Activated CD8-positive, alpha-beta T cell treated with anti-CD3 and anti-CD28 coated beads for 36 hours (primary cell): ENCODE measurements at regions not wholly inside any gene's neighbourhood (a gene's known extent, or its start where the extent isn't known, plus 50 kb on each side); places are given as distances from the start of the nearest gene placed in this dataset.

Experiments
- ATAC-seq: fragments of 200-7000 bp; cut with Tn5 transposase; one replicate; pipeline ENCODE4 v1.10.0; 2021; ENCODE audit warnings: mild to moderate bottlenecking, moderate library complexity
- CTCF ChIA-PET: fragments of 350-600 bp; sonication (Branson Sonifier 250); formaldehyde crosslinking; loops from one replicate; lab custom pipeline; 2021; ENCODE audit warnings: antibody characterized with exemption; lab: Charles Lee
- POLR2A ChIA-PET: fragments of 350-600 bp; sonication (Branson Sonifier 250); formaldehyde crosslinking; loops from one replicate; lab custom pipeline; 2021; ENCODE audit warnings: antibody characterized with exemption; lab: Charles Lee
- DNase-seq: peaks from one replicate; pipeline ENCODE4 v3.0.0-alpha.2; 2020
- H3K27ac Mint-ChIP-seq: one replicate; pipeline ENCODE4 v1.8.0; 2021; ENCODE audit warnings: mild to moderate bottlenecking, mixed read lengths
- H3K27me3 Mint-ChIP-seq: one replicate; pipeline ENCODE4 v1.8.0; 2021; ENCODE audit warnings: mixed read lengths
- H3K36me3 Mint-ChIP-seq: one replicate; pipeline ENCODE4 v1.8.0; 2021; ENCODE audit warnings: low read depth, mixed read lengths
- H3K4me1 Mint-ChIP-seq: one replicate; pipeline ENCODE4 v1.8.0; 2021; ENCODE audit warnings: low read depth, mixed read lengths
- H3K4me3 Mint-ChIP-seq: one replicate; pipeline ENCODE4 v1.8.0; 2021; ENCODE audit warnings: mild to moderate bottlenecking, moderate library complexity, mixed read lengths
- H3K9me3 Mint-ChIP-seq: one replicate; pipeline ENCODE4 v1.8.0; 2021; ENCODE audit warnings: mixed read lengths
- CTCF ChIP-seq: fragments of 200-600 bp; IDR thresholded peaks from one replicate; pipeline ENCODE4 v1.8.0; 2022; ENCODE audit warnings: antibody characterized with exemption, mild to moderate bottlenecking
- intact Hi-C: fragments of 100-400 bp; cut with micrococcal nuclease; formaldehyde crosslinking; loops from one replicate; pipeline ENCODE4 v1.10.0; 2022

DNA sequence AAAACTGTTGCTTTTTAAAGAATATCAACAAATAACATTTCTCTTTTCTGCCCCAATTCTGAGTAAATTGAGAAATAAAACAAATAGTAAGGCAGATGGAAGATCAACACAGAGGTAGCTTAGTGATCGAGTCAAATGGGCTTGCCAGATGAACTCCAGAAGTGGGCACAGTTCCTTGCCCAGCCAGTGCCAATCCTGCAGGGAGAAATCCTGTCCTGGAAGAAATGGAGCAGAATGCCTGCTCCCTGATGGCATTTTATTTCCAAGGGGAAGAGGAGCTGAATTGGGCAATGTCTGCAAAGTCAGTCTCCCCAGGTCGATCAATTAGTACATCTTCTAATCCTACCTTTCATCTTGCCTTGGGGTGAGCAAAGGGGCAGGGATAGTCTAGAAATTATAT is 225.3 kb downstream of the NHLRC3 start:
- ChIA-PET CTCF (interaction anchor here (1.3 kb wide), 2 partner anchors 11 to 348 kb away, joined by 3 to 5 read pairs; no protein-coding TSS in a partner anchor), POLR2A (no interaction called here)
- no peak for ATAC-seq
- H3K4me1 Mint-ChIP-seq, result peaks cover 17% of the 10 kb centered on the region
- no peaks in the 10 kb centered on the region for H3K9me3 Mint-ChIP-seq
- DNase-seq, result no peak
- intact Hi-C loops, result loop anchor here (2.0 to 10.0 kb wide), 2 partner anchors 119 to 213 kb away; no protein-coding TSS in a partner anchor
- no peak for TF ChIP-seq CTCF
- no peak overlapping the region for H3K27ac Mint-ChIP-seq
- H3K4me3 Mint-ChIP-seq, result no peak overlapping the region
- H3K36me3 Mint-ChIP-seq, result no peaks in the 10 kb centered on the region
- H3K27me3 Mint-ChIP-seq, result peaks cover 9% of the 10 kb centered on the region

DNA sequence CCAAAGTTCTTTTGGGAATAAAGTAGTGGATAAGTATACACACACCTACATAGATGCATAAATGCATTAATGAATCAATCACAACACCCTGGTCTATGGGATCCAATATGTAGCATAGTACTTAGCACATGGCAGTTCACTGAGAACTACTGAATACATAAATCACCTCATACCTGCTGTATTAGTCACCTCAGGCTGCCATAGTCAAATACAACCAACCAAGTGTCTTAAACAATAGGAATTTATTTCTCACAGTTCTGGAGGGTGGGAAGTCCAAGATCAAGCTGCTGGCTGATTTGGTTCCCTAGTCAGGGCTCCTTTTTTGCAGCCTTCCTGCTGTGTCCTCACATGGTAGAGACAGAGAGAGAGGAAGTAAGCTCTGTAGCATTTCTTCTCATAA is 228.2 kb downstream of the NHLRC3 start:
- Mint-ChIP-seq H3K27me3 (peaks cover 15% of the 10 kb centered on the region), H3K36me3 (no peaks in the 10 kb centered on the region), H3K27ac (no peak overlapping the region), H3K4me3 (no peak overlapping the region), H3K9me3 (no peaks in the 10 kb centered on the region), H3K4me1 (no peaks in the 10 kb centered on the region)
- ChIA-PET CTCF (no interaction called here), POLR2A (interaction anchor here (0.6 kb wide), 1 partner anchor 310 kb away, joined by 4 read pairs; no protein-coding TSS in a partner anchor)
- no peak for TF ChIP-seq CTCF
- intact Hi-C loops, result loop anchor here (10.0 kb wide), 1 partner anchor 122 kb away; no protein-coding TSS in a partner anchor
- ATAC-seq, result no peak
- no peak for DNase-seq

- Mint-ChIP-seq H3K27ac (no peak overlapping the region), H3K36me3 (no peaks in the 10 kb centered on the region), H3K4me3 (no peak overlapping the region), H3K27me3 (peaks cover 18% of the 10 kb centered on the region), H3K4me1 (no peaks in the 10 kb centered on the region), H3K9me3 (no peaks in the 10 kb centered on the region)
- no peak for TF ChIP-seq CTCF
- DNase-seq (no peak), ATAC-seq (no peak)
- ChIA-PET POLR2A (no interaction called here), CTCF (interaction anchor here (1.2 kb wide), 1 partner anchor 217 kb away, joined by 4 read pairs; no protein-coding TSS in a partner anchor)
- intact Hi-C loops, result loop anchor here (10.0 kb wide), 1 partner anchor 124 kb away; no protein-coding TSS in a partner anchor
Measured at GRCh38 chr13:39268398-39268797, 230.1 kb downstream of the NHLRC3 start.

- Mint-ChIP-seq H3K36me3 (no peaks in the 10 kb centered on the region), H3K4me1 (no peaks in the 10 kb centered on the region), H3K27ac (no peak overlapping the region), H3K27me3 (peaks cover 18% of the 10 kb centered on the region), H3K9me3 (no peaks in the 10 kb centered on the region), H3K4me3 (no peak overlapping the region)
- ATAC-seq (no peak), DNase-seq (no peak)
- ChIA-PET POLR2A (no interaction called here), CTCF (no interaction called here)
- intact Hi-C loops, result loop anchor here (10.0 kb wide), 1 partner anchor 124 kb away; no protein-coding TSS in a partner anchor
- no peak for TF ChIP-seq CTCF
Measured at GRCh38 chr13:39269004-39269403, 230.7 kb downstream of the NHLRC3 start.

GRCh38 chr13:39269411-39269810 is 231.2 kb downstream of the NHLRC3 start:
- Mint-ChIP-seq H3K9me3 (no peaks in the 10 kb centered on the region), H3K4me1 (no peaks in the 10 kb centered on the region), H3K27me3 (peaks cover 18% of the 10 kb centered on the region), H3K36me3 (no peaks in the 10 kb centered on the region), H3K4me3 (no peak overlapping the region), H3K27ac (no peak overlapping the region)
- intact Hi-C loops, result loop anchor here (10.0 kb wide), 1 partner anchor 125 kb away; no protein-coding TSS in a partner anchor
- DNase-seq, result no peak
- no peak for TF ChIP-seq CTCF
- POLR2A ChIA-PET, result no interaction called here
- CTCF ChIA-PET, result interaction anchor here (1.3 kb wide), 1 partner anchor 347 kb away, joined by 3 read pairs; no protein-coding TSS in a partner anchor
- no peak for ATAC-seq
